HEK293 (cell line): ENCODE measurements at regions not wholly inside any gene's neighbourhood (a gene's known extent, or its start where the extent isn't known, plus 50 kb on each side); places are given as distances from the start of the nearest gene placed in this dataset.

Experiments used
- CTCF ChIA-PET: fragments of 350-600 bp; formaldehyde crosslinking; extraction: SDS; loops from one replicate; lab custom pipeline; 2021; ENCODE audit warnings: antibody characterized with exemption; lab: Yijun Ruan, JAX
- POLR2A ChIA-PET: fragments of 300-600 bp; formaldehyde crosslinking; extraction: SDS; loops from one replicate; lab custom pipeline; 2020; ENCODE audit warnings: antibody characterized with exemption, inconsistent platforms; lab: Yijun Ruan, JAX
- H3K27ac ChIP-seq: fragments of 200-500 bp; sonication (Bioruptor generic); 2 replicates; pipeline ENCODE4 v1.5.1; 2014; ENCODE audit warnings: low read depth, low read length, control low read depth, inconsistent platforms; ENCODE audit errors: extremely low read depth
- H3K36me3 ChIP-seq, 2 experiments: fragments of 200-500 bp in 1 of 2; sonication (Bioruptor generic) in 1 of 2; 1 replicate in 1 of 2; 2 replicates in 1 of 2; pipeline ENCODE4 v1.5.1; 2014 to 2017; ENCODE audit warnings: inconsistent platforms in 2 of 2, low read length in 2 of 2; ENCODE audit not compliant: control insufficient read depth in 2 of 2, insufficient read depth in 1 of 2
- H3K4me1 ChIP-seq: fragments of 200-500 bp; sonication (Bioruptor generic); 2 replicates; pipeline ENCODE4 v1.5.1; 2014; ENCODE audit warnings: mild to moderate bottlenecking, low read length, inconsistent platforms; ENCODE audit not compliant: control insufficient read depth, insufficient read depth
- H3K4me3 ChIP-seq: 2 replicates; pipeline ENCODE4 v1.5.1; 2011; ENCODE audit warnings: low read depth, mild to moderate bottlenecking, control low read depth, low read length, moderate library complexity
- H3K9me3 ChIP-seq: fragments of 200-500 bp; sonication (Bioruptor generic); 2 replicates; pipeline ENCODE4 v1.5.1; 2014; ENCODE audit warnings: low read depth, low read length, inconsistent platforms; ENCODE audit not compliant: control insufficient read depth, insufficient read depth
- ATF2 ChIP-seq: fragments of 450-650 bp; formaldehyde crosslinking; IDR thresholded peaks from 2 replicates; pipeline ENCODE4 v1.5.1; 2016; ENCODE audit warnings: missing biosample characterization, missing genetic modification characterization, low read depth
- BCL11B ChIP-seq: fragments of 450-650 bp; formaldehyde crosslinking; IDR thresholded peaks from 2 replicates; pipeline ENCODE4 v1.5.1; 2016; ENCODE audit warnings: low read depth, missing biosample characterization, missing genetic modification characterization
- PRDM2 ChIP-seq: fragments of 450-650 bp; formaldehyde crosslinking; IDR thresholded peaks from 2 replicates; pipeline ENCODE4 v1.5.1; 2016; ENCODE audit warnings: missing biosample characterization, missing genetic modification characterization, borderline replicate concordance
- PRDM6 ChIP-seq: fragments of 450-650 bp; formaldehyde crosslinking; IDR thresholded peaks from 2 replicates; pipeline ENCODE4 v1.5.1; 2017; ENCODE audit warnings: missing biosample characterization, missing genetic modification characterization
- SALL2 ChIP-seq: fragments of 450-650 bp; formaldehyde crosslinking; IDR thresholded peaks from 2 replicates; pipeline ENCODE4 v1.5.0; 2017; ENCODE audit warnings: missing biosample characterization, mild to moderate bottlenecking, missing genetic modification characterization, borderline replicate concordance
- ZBTB17 ChIP-seq: fragments of 450-650 bp; formaldehyde crosslinking; IDR thresholded peaks from 2 replicates; pipeline ENCODE4 v1.5.1; 2016; ENCODE audit warnings: missing biosample characterization, missing genetic modification characterization
- ZBTB20 ChIP-seq: fragments of 450-650 bp; formaldehyde crosslinking; IDR thresholded peaks from 2 replicates; pipeline ENCODE4 v1.5.1; 2016; ENCODE audit warnings: missing biosample characterization, missing genetic modification characterization
- ZBTB44 ChIP-seq: fragments of 450-650 bp; IDR thresholded peaks from 2 replicates; pipeline ENCODE4 v1.5.1; 2018; ENCODE audit warnings: missing biosample characterization, mild to moderate bottlenecking, missing genetic modification characterization
- ZNF175 ChIP-seq: fragments of 450-650 bp; formaldehyde crosslinking; IDR thresholded peaks from 2 replicates; pipeline ENCODE4 v1.5.1; 2016; ENCODE audit warnings: missing biosample characterization, missing genetic modification characterization
- ZNF18 ChIP-seq: fragments of 450-650 bp; formaldehyde crosslinking; IDR thresholded peaks from 2 replicates; pipeline ENCODE4 v1.5.1; 2016; ENCODE audit warnings: missing biosample characterization, missing genetic modification characterization
- ZNF2 ChIP-seq: fragments of 450-650 bp; formaldehyde crosslinking; IDR thresholded peaks from 2 replicates; pipeline ENCODE4 v1.5.1; 2016; ENCODE audit warnings: missing biosample characterization, missing genetic modification characterization
- ZNF211 ChIP-seq: fragments of 450-650 bp; formaldehyde crosslinking; IDR thresholded peaks from 2 replicates; pipeline ENCODE4 v1.5.1; 2016; ENCODE audit warnings: low read depth, missing biosample characterization, missing genetic modification characterization
- ZNF398 ChIP-seq: fragments of 450-650 bp; formaldehyde crosslinking; IDR thresholded peaks from 2 replicates; pipeline ENCODE4 v1.5.1; 2017; ENCODE audit warnings: missing biosample characterization, missing genetic modification characterization
- ZNF423 ChIP-seq: fragments of 450-650 bp; formaldehyde crosslinking; IDR thresholded peaks from 2 replicates; pipeline ENCODE4 v1.5.1; 2016; ENCODE audit warnings: missing biosample characterization, missing genetic modification characterization
- ZNF473 ChIP-seq: fragments of 450-650 bp; formaldehyde crosslinking; IDR thresholded peaks from 2 replicates; pipeline ENCODE4 v1.5.1; 2017; ENCODE audit warnings: missing biosample characterization, missing genetic modification characterization
- ZNF488 ChIP-seq: fragments of 450-650 bp; formaldehyde crosslinking; IDR thresholded peaks from 2 replicates; pipeline ENCODE4 v1.5.1; 2016; ENCODE audit warnings: missing biosample characterization, missing genetic modification characterization
- ZNF521 ChIP-seq: fragments of 450-650 bp; formaldehyde crosslinking; IDR thresholded peaks from 2 replicates; pipeline ENCODE4 v1.5.1; 2017; ENCODE audit warnings: missing biosample characterization, mild to moderate bottlenecking, missing genetic modification characterization
- ZNF544 ChIP-seq: fragments of 450-650 bp; formaldehyde crosslinking; IDR thresholded peaks from 2 replicates; pipeline ENCODE4 v1.5.0; 2017; ENCODE audit warnings: missing biosample characterization, missing genetic modification characterization

- CTCF ChIA-PET, result no interaction called here
- Histone ChIP-seq H3K4me3 (no peak overlapping the region), H3K9me3 (no peaks in the 10 kb centered on the region), H3K4me1 (no peaks in the 10 kb centered on the region), H3K27ac (no peak overlapping the region), H3K36me3 (no peaks in the 10 kb centered on the region)
- no peak for TF ChIP-seq ZNF2 (tag by site-specific recombination)
- POLR2A ChIA-PET, result no interaction called here
Observed at GRCh38 chr15:62607114-62607462, 435.5 kb upstream of the TPM1 start.

- no peak overlapping the region for H3K27ac ChIP-seq
- H3K36me3 ChIP-seq, result no peaks in the 10 kb centered on the region
- ChIA-PET CTCF (no interaction called here), POLR2A (no interaction called here)
- no peaks in the 10 kb centered on the region for H3K4me1 ChIP-seq
- H3K4me3 ChIP-seq, result no peak overlapping the region
- H3K9me3 ChIP-seq, result no peaks in the 10 kb centered on the region
- no peak for TF ChIP-seq SALL2 (tag by site-specific recombination)
- TF ChIP-seq PRDM2, result no peak
- TF ChIP-seq ZBTB17 (tag by site-specific recombination), result no peak
- no peak for TF ChIP-seq ZNF521
- TF ChIP-seq ZNF175 (tag by site-specific recombination), result no peak
- no peak for TF ChIP-seq ATF2 (tag by site-specific recombination)
- no peak for TF ChIP-seq PRDM6 (tag by site-specific recombination)
- no peak for TF ChIP-seq BCL11B
- TF ChIP-seq ZNF211, result no peak
- TF ChIP-seq ZBTB44 (tag by site-specific recombination), result no peak
- TF ChIP-seq ZNF544 (tag by site-specific recombination), result no peak
- no peak for TF ChIP-seq ZNF398 (tag by site-specific recombination)
- TF ChIP-seq ZNF423 (tag by site-specific recombination), result no peak
- no peak for TF ChIP-seq ZNF473 (tag by site-specific recombination)
- no peak for TF ChIP-seq ZNF18
- no peak for TF ChIP-seq ZNF488
- TF ChIP-seq ZBTB20 (tag by site-specific recombination), result no peak
Observed at GRCh38 chr15:62607643-62608042, 434.9 kb upstream of the TPM1 start.
